OCI-LY7 (cell line): ENCODE measurements at regions not wholly inside any gene's neighbourhood (a gene's known extent, or its start where the extent isn't known, plus 50 kb on each side); places are given as distances from the start of the nearest gene placed in this dataset.

Experiments
- BruUV-seq: library from RNA; stranded (reverse); fragments of 400-500 nt; replicated peaks from 2 replicates; lab custom pipeline; 2021; lab: Mats Ljungman, UMichigan
- CTCF ChIA-PET: fragments of 300-600 bp; sonication (Branson Sonifier 250); formaldehyde crosslinking; loops from one replicate; lab custom pipeline; 2022; ENCODE audit warnings: antibody characterized with exemption; ENCODE audit not compliant: unreplicated experiment; lab: Charles Lee
- POLR2A ChIA-PET: fragments of 300-600 bp; sonication (Branson Sonifier 250); formaldehyde crosslinking; loops from one replicate; lab custom pipeline; 2022; ENCODE audit warnings: antibody characterized with exemption; lab: Charles Lee
- DNase-seq: peaks from one replicate; pipeline ENCODE4 v3.0.0-alpha.2; 2015; ENCODE audit warnings: low spot score
- H2AFZ ChIP-seq: fragments of 200-600 bp; sonication (generic), shearing (Covaris generic); 2 replicates; pipeline ENCODE4 v1.6.1; 2014; ENCODE audit warnings: mild to moderate bottlenecking, antibody characterized with exemption, low read length, moderate library complexity
- H3K27ac ChIP-seq: fragments of 200-600 bp; sonication (generic); 2 replicates; pipeline ENCODE4 v1.5.1; 2014; ENCODE audit warnings: mixed run types, low read depth, mild to moderate bottlenecking, moderate library complexity, low read length, inconsistent platforms; ENCODE audit not compliant: poor library complexity, severe bottlenecking
- H3K36me3 ChIP-seq: fragments of 200-600 bp; sonication (generic); 2 replicates; pipeline ENCODE4 v1.6.1; 2014; ENCODE audit warnings: mild to moderate bottlenecking, antibody characterized with exemption, low read length, moderate library complexity, mixed read lengths; ENCODE audit not compliant: insufficient read depth
- H3K4me1 ChIP-seq: fragments of 200-600 bp; sonication (generic); 2 replicates; pipeline ENCODE4 v1.5.1; 2014; ENCODE audit warnings: mild to moderate bottlenecking, low read length; ENCODE audit not compliant: insufficient read depth, poor library complexity, severe bottlenecking
- H3K4me2 ChIP-seq: fragments of 200-600 bp; sonication (generic); 2 replicates; pipeline ENCODE4 v1.6.1; 2014; ENCODE audit warnings: mild to moderate bottlenecking, low read length
- H3K4me3 ChIP-seq: fragments of 200-600 bp; sonication (generic); 2 replicates; pipeline ENCODE4 v1.5.1; 2014; ENCODE audit warnings: mild to moderate bottlenecking, low read depth, low read length; ENCODE audit not compliant: poor library complexity, severe bottlenecking
- H3K79me2 ChIP-seq: fragments of 200-600 bp; sonication (generic); 2 replicates; pipeline ENCODE4 v1.6.1; 2016; ENCODE audit warnings: low read depth, mild to moderate bottlenecking, low read length, moderate library complexity, mixed read lengths; ENCODE audit not compliant: insufficient read depth
- H3K9me2 ChIP-seq: fragments of 200-600 bp; sonication (generic); 2 replicates; pipeline ENCODE4 v1.6.1; 2016; ENCODE audit warnings: mild to moderate bottlenecking, low read length, mixed read lengths; ENCODE audit not compliant: insufficient read depth
- H3K9me3 ChIP-seq: fragments of 200-600 bp; sonication (generic); 2 replicates; pipeline ENCODE4 v1.6.1; 2014; ENCODE audit warnings: mild to moderate bottlenecking, mixed run types, low read length, mixed read lengths
- H4K20me1 ChIP-seq: fragments of 200-600 bp; sonication (generic); 2 replicates; pipeline ENCODE4 v1.6.1; 2014; ENCODE audit warnings: mild to moderate bottlenecking, antibody characterized with exemption, low read length, moderate library complexity, mixed read lengths; ENCODE audit not compliant: insufficient read depth
- CTCF ChIP-seq: fragments of 200-600 bp; sonication (generic); conservative IDR thresholded peaks from 2 replicates; pipeline ENCODE4 v1.5.1; 2014; ENCODE audit warnings: mild to moderate bottlenecking, antibody characterized with exemption, low read length, moderate library complexity, mixed read lengths
- EZH2phosphoT487 ChIP-seq: fragments of 200-600 bp; sonication (generic); IDR thresholded peaks from 2 replicates; pipeline ENCODE4 v1.6.1; 2018; ENCODE audit warnings: low read depth, borderline replicate concordance, mild to moderate bottlenecking, mixed run types, antibody characterized with exemption, low read length, moderate library complexity, mixed read lengths
- intact Hi-C: fragments of 100-400 bp; cut with micrococcal nuclease; formaldehyde crosslinking; loops from one replicate; pipeline ENCODE4 v1.10.0; 2022; ENCODE audit not compliant: unreplicated experiment

GRCh38 chr14:56718312-56718711 is 92.0 kb downstream of the OTX2 start:
- H3K4me1 ChIP-seq: no peaks in the 10 kb centered on the region
- H3K27ac ChIP-seq: no peak overlapping the region
- BruUV-seq: no TSS peak
- H3K4me2 ChIP-seq: no peak overlapping the region
- ChIA-PET CTCF (no interaction called here), POLR2A (no interaction called here)
- H4K20me1 ChIP-seq: no peaks in the 10 kb centered on the region
- no peak overlapping the region for H3K4me3 ChIP-seq
- no peaks in the 10 kb centered on the region for H3K79me2 ChIP-seq
- no peaks in the 10 kb centered on the region for H3K9me2 ChIP-seq
- H3K9me3 ChIP-seq: no peaks in the 10 kb centered on the region
- DNase-seq: no peak
- no peaks in the 10 kb centered on the region for H3K36me3 ChIP-seq
- H2AFZ ChIP-seq: no peak overlapping the region
- intact Hi-C loops: no loop called here
- no peak for TF ChIP-seq EZH2phosphoT487
- no peak for TF ChIP-seq CTCF

- DNase-seq: no peak
- no peaks in the 10 kb centered on the region for H3K9me3 ChIP-seq
- CTCF ChIA-PET: no interaction called here
- TF ChIP-seq EZH2phosphoT487: no peak
- no peak for TF ChIP-seq CTCF
- H3K4me3 ChIP-seq: no peak overlapping the region
- H3K4me1 ChIP-seq: no peaks in the 10 kb centered on the region
- no peak overlapping the region for H3K27ac ChIP-seq
- H3K4me2 ChIP-seq: no peak overlapping the region
- no peak overlapping the region for H2AFZ ChIP-seq
- no peaks in the 10 kb centered on the region for H3K79me2 ChIP-seq
- BruUV-seq: no TSS peak
- no peaks in the 10 kb centered on the region for H3K9me2 ChIP-seq
- intact Hi-C loops: no loop called here
- no peaks in the 10 kb centered on the region for H4K20me1 ChIP-seq
- POLR2A ChIA-PET: interaction anchor here (0.7 kb wide), 1 partner anchor 547 kb away, joined by 3 read pairs; no protein-coding TSS in a partner anchor
- no peaks in the 10 kb centered on the region for H3K36me3 ChIP-seq
These were observed 93.6 kb downstream of the OTX2 start for GRCh38 chr14:56716705-56717104.

- TF ChIP-seq EZH2phosphoT487 (no peak), CTCF (no peak)
- CTCF ChIA-PET: no interaction called here
- Histone ChIP-seq H3K36me3 (no peaks in the 10 kb centered on the region), H3K79me2 (no peaks in the 10 kb centered on the region), H3K9me3 (no peaks in the 10 kb centered on the region), H3K4me1 (no peaks in the 10 kb centered on the region), H3K4me2 (no peak overlapping the region), H2AFZ (no peak overlapping the region), H3K4me3 (no peak overlapping the region), H3K9me2 (no peaks in the 10 kb centered on the region), H4K20me1 (no peaks in the 10 kb centered on the region), H3K27ac (no peak overlapping the region)
- BruUV-seq: no TSS peak
- DNase-seq: no peak
- intact Hi-C loops: no loop called here
- POLR2A ChIA-PET: interaction anchor here (0.6 kb wide), 1 partner anchor 21 kb away, joined by 3 read pairs; no protein-coding TSS in a partner anchor
These were observed 94.3 kb downstream of the OTX2 start for GRCh38 chr14:56715938-56716337.
